ENCODE measurements at regions not wholly inside any gene's neighbourhood (a gene's known extent, or its start where the extent isn't known, plus 50 kb on each side); places are given as distances from the start of the nearest gene placed in this dataset.

DNA sequence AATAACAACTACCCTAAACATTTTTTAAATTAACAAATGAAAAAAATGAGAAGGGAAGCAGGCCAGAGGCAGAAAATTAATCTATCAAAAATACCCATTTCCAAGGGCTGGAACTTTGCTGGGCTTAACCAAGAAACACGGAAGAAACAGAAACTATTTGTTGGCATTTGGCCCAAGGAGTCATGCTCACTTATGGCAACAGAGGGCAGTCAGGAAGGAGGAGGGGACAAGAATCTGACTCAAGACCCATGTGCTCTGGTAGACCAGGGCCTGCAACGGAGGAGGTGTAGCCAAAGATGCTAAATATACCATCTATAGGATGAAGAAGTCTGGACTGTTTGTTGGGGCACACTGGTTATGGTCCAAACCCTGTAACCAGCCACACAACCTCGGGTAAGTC lies 496.7 kb downstream of the COG6 start:
- DNase-seq: no peak

- DNase-seq: no peak
Measured at GRCh38 chr13:40152922-40153321, 497.5 kb downstream of the COG6 start.

GRCh38 chr13:40153516-40153915 lies 498.1 kb downstream of the COG6 start:
- DNase-seq: no peak

DNA sequence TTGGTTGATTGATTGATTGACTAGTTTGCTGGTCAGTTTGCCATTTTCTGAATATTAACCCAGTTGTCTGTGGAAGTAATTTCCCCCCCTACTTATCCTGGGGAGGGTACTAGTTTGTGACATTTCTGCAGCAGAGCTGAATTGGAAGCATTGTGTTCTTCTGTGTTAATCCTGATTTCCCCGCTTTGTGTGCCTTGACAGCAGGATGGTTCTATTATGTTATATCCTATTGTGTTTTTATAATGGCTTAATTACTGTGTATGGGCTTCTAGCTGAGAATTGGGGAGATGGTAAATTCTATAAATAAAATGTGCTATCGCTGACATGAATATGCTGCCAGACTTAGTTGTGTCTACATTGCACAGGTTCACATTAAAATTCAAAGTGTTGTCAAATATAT lies 499.7 kb downstream of the COG6 start:
- DNase-seq: no peak

DNA sequence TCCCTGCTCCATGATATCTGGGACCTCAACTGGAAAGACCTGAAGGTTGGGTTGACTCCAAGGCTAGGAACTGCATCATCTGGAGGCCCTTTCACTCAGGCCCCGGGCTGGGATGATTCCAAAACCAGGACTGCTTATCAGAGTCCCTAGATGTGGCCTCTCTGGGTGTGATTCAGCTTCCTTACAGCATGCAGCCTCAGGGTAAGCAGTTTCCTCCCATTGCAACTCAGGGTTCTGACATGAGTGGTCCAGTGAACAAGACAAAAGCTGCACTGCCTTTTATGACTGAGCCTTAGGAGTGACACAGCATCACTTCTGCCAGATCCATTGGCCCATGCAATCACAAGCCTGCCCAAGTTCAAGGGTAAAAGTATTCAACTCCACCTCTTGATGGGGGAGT lies 502.8 kb downstream of the COG6 start:
- DNase-seq: peak; percentile 5

DNA sequence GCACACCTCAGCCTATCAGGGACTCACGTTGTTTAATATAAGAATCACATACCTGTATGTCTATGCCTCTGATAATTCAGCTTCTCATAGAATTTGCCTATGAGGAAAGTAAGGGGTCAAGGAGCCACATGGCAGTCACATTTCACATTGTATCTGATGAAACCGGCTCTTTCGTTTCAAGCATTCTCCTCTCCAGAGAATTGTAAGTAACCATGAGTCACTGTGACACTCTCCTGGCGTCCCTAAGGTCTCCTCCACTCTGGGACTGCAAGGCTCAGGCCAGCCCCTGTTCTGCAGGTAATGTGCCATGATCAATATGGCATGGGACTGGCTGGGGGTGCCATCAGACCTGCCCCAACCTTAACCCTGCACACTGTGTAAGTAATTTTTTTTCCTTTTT lies 503.3 kb downstream of the COG6 start:
- no peak for DNase-seq

DNA sequence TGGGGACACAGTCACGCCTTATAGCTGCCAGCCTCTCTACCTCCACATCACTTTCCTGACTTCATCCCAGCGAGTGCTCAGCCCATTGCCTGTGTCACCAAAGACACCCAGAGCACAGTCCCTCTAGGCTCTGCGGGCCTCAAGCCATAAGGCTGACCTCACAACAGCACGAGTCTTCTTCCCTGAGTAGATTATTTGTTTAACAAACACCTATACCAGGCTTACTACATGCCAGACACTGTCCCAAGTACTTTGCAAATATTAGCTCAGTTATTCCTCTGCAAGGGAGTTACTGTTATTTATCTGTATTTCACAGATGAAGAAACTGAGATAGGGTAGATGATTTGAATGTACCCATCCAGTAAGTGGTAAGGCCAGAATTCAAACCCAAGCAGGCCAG lies 504.3 kb downstream of the COG6 start:
- peak; percentile 83 for DNase-seq

DNA sequence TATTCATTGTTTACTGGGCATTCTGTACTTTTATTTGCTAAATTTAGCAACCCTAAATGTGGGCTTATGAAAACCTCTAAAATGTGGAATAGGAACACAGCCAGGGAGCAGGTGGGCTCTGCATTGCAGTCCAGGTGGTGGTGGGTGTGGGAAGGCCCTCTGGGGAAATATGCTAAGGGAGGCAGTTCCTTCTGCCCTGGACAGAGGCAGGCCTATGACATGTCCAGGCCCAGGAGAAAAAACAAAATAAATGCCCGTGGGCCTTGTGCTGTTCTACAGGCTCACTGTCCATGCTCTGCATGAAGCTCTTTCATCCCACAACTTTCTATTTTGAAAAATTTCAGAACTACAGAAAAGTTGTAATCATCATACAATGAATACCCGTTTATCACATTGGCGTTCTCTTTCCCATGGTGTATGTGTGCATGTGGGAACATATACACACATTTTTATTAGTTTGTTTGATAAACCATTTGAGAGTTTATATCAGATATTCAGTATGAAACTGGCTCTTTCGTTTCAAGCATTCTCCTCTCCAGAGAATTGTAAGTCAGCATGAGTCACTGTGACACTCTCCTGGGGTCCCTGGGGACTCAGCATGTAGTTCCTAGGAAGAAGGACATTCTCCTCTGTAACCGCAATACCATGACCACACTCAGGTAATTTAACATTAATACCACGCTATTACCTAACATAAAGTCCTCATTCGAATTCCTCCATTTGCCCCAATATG lies 505.3 kb downstream of the COG6 start:
- no peak for DNase-seq

- DNase-seq: no peak
Measured at GRCh38 chr13:40161351-40161810, 505.1 kb downstream of the FOXO1 start.

- DNase-seq: no peak
Measured at GRCh38 chr13:40161931-40162330, 504.5 kb downstream of the FOXO1 start.

- DNase-seq: no peak
Measured at GRCh38 chr13:40163066-40164000, 503.1 kb downstream of the FOXO1 start.

DNA sequence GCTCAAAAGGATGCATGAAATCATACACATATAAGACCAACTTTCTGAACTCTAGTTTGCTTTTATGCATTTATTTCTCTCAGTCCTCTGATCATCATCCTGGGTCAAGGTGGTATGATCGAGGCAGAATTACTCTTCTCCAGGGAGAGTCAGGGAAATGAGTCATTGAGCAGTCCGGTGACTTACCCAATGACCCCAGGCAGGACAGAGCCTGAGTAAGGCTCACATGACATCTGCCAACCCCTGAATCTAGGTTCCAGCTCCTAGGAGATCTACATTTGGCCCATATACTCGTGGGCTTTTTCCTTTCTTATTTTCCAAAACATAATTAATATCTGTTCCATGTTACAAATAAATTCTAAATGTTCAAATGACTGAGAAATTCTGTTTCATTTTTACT lies 502.3 kb downstream of the FOXO1 start:
- peak; percentile 6 for DNase-seq

DNA sequence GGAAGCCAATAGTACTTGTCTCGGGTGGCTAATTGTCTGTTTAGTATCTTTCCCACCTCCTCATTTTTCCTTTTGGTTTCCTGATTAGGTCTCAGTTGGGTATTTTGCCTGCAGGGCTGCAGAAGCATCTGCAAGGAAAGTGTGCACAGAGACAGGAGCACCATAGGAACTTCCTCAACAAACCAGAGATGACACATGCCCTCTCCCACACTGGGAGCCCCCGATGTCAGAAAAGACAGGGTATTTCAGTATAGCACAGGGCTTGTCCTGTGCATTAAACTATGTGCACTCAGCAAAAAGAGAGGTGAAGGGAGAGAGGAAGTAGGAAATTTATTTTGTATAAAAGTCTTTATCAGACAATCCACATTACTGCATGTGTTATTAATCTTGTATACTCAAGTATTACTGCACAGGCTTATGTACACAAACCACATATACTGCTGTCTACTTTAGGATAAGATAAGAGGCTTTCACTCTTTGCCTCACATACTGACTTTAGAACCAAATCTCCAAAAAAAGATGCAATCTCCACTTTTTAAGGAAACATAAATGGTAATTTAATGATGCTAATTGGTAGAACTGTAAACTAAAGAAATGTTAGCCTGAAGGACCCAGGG lies 501.0 kb downstream of the FOXO1 start:
- no peak for DNase-seq

DNA sequence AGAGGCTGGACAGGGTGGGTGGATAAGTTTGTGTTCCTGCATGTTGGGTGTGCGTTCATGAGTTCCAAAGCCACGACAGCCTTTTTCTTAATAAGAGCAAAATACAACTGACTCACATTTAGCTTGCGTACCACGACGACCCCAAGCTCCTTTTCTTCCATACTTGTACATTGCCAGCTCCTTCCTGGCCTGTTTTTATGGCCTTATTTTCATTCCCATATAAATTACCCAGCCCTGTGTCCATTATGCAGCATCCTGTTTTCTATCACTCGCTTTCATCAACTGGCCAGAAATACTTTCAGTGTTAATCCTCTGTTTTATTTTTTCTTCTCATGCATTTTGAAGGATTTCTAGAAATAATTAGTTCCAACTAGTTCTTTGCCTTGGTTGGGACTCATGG lies 499.1 kb downstream of the FOXO1 start:
- no peak for DNase-seq

GRCh38 chr13:40168425-40169166 lies 497.8 kb downstream of the FOXO1 start:
- no peak for DNase-seq

DNA sequence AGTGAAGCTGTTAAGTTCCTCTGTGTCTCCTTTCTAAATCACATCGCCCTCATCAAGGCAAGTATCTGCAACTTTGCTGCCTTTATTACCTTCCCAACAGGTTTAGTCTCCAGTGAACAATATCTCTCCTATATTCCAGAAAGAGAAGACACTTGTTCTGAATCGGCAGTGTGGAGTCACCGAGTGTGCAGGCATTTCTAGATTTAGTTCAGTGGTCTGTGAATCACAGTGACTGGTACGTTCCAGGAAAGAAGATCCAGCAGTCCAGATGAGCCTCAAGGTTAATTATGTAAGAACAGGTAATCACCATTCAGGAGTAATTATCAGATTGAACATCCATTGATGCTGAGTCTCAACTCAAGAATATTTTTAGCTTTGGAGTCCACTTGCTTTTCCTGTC lies 497.0 kb downstream of the FOXO1 start:
- no peak for DNase-seq

- no peak for DNase-seq
Measured at GRCh38 chr13:40170091-40170490, 496.4 kb downstream of the FOXO1 start.

- DNase-seq: peak; percentile 4
Measured at GRCh38 chr13:40170982-40171381, 495.5 kb downstream of the FOXO1 start.

GRCh38 chr13:40171566-40171965 lies 494.9 kb downstream of the FOXO1 start:
- no peak for DNase-seq

GRCh38 chr13:40172149-40172591 lies 494.3 kb downstream of the FOXO1 start:
- no peak for DNase-seq

GRCh38 chr13:40172878-40173277 lies 493.6 kb downstream of the FOXO1 start:
- no peak for DNase-seq

DNA sequence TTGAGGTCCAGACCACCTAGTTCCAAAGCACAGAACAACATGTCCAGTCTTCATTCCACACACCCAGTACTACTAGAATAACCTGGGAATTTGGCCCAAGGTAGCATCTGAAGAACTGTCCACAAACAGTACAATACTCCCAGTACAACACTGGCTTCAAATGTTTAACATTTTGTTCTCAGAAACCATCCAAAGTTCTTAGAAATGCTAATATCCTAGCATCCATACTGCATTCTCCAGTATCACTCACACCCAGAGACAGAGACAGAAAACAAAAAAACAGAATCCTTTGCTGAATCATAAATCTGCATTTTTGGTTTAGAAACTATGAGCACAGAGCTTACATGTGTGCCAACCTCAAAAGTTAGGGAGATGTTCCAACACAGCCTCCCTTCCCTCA lies 490.8 kb downstream of the FOXO1 start:
- no peak for DNase-seq

DNA sequence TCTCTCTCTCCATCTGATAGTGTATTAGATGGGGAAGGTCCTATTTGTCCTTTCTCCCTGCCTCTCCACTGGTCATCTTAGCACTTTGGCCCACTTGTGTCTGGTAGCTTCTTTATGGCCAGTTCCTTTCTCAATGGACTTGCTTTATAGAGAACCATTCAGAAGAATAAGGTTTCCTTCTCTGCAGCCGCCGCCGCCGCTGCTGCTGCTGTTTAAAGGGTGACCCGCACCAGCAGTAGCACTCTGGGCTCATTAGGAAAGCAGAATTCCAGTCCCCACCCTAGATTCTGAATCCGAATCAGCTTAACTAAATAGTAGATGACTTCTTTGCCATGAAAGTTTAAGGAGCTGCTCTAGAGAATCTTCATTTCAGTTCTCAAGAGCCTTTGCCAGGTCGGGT lies 490.2 kb downstream of the FOXO1 start:
- no peak for DNase-seq
